ENCODE measurements at regions not wholly inside any gene's neighbourhood (a gene's known extent, or its start where the extent isn't known, plus 50 kb on each side); places are given as distances from the start of the nearest gene placed in this dataset.

DNA sequence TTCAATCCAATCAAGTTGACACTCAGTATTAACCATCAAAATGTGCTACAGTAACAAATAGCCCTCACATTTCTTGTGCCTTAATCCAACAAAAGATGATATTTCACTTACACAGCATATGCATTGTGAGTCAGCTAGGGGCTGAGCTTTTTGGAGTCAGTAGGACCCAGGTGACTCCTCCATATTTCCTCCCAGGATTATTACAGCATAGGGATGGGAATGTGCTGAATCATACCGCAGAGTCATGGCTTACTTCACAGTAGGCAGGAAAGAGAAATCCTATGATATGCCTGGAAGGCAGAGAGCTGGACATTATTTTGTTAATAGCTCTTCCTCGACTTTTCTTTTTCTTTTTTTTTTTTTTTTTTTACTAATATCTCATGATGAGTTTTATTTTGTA is 153.3 kb downstream of the TMEM182 start:
- no peak overlapping the region for H3K27ac ChIP-seq (ENCODE audit: low read depth, low read length)
- ChIA-PET CTCF (interaction anchor here (1.2 kb wide), 1 partner anchor 74 kb away, joined by 3 read pairs; no protein-coding TSS in a partner anchor), POLR2A (no interaction called here), RAD21 (ENCODE audit: low non-redundant PET in 1 of 2, low total read pairs in 2 of 2, uncharacterized antibody in 2 of 2, unreplicated experiment in 2 of 2) (no interaction called here)
- ATAC-seq (no peak), DNase-seq (ENCODE audit: low read depth, low spot score) (peak; percentile 12)
- no peaks in the 10 kb centered on the region for H3K9me2 ChIP-seq (ENCODE audit: insufficient read depth)
- no peaks in the 10 kb centered on the region for H4K20me1 ChIP-seq (ENCODE audit: insufficient read depth)
- H3K4me1 ChIP-seq (ENCODE audit: control insufficient read depth in 1 of 2, insufficient read depth in 2 of 2, low read length in 2 of 2) = no peaks in the 10 kb centered on the region
- H3K79me2 ChIP-seq (ENCODE audit: insufficient read depth, low read length) = no peaks in the 10 kb centered on the region
- no peaks in the 10 kb centered on the region for H3K27me3 ChIP-seq (ENCODE audit: insufficient read depth, low read length)
- H3K4me2 ChIP-seq (ENCODE audit: low read length) = no peak overlapping the region
- H3K9me3 ChIP-seq (ENCODE audit: control insufficient read depth in 1 of 2, insufficient read depth in 1 of 2, low read depth in 1 of 2, low read length in 2 of 2) = no peaks in the 10 kb centered on the region
- intact Hi-C loops (cut with micrococcal nuclease) = no loop called here
- TF ChIP-seq CEBPB (IDR thresholded peaks at IDR 0.05; ENCODE audit: low read depth) (peak; percentile 14; the same call in 1 of the 2 replicates), RAD21 (IDR thresholded peaks at IDR 0.05; ENCODE audit: low read depth) (no peak)
- H3K36me3 ChIP-seq (ENCODE audit: control insufficient read depth in 1 of 2, insufficient read depth in 2 of 2, low read length in 2 of 2) = no peaks in the 10 kb centered on the region
- no peak overlapping the region for H3K4me3 ChIP-seq (replicated peaks in 1 of 2; ENCODE audit: low read depth in 1 of 2, low read length in 2 of 2)
- no peak overlapping the region for H2AFZ ChIP-seq (ENCODE audit: low read depth, low read length, poor library complexity, severe bottlenecking)
- no TSS peak for BruUV-seq (replicated peaks)
- no peak overlapping the region for H3K9ac ChIP-seq (ENCODE audit: low read length)

DNA sequence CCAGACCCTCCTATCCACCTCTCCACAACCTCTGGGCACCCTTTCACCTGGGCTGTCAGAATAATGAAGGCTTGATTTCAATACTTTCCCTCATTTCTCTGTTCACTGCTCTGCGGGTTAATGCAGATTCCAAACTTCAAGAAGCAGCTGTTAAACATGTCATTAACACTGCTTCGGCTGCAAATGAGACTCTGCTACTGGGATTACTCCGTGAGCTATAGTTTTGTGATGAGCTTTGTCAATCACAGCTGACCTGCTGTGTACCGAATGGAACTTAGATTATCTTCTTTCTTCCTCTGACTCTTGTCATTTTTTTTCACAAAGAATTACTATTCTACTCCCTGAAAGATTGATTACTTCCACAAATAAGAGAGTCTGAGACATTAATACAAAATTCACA is 160.5 kb downstream of the TMEM182 start:
- TF ChIP-seq, protein P1, sequence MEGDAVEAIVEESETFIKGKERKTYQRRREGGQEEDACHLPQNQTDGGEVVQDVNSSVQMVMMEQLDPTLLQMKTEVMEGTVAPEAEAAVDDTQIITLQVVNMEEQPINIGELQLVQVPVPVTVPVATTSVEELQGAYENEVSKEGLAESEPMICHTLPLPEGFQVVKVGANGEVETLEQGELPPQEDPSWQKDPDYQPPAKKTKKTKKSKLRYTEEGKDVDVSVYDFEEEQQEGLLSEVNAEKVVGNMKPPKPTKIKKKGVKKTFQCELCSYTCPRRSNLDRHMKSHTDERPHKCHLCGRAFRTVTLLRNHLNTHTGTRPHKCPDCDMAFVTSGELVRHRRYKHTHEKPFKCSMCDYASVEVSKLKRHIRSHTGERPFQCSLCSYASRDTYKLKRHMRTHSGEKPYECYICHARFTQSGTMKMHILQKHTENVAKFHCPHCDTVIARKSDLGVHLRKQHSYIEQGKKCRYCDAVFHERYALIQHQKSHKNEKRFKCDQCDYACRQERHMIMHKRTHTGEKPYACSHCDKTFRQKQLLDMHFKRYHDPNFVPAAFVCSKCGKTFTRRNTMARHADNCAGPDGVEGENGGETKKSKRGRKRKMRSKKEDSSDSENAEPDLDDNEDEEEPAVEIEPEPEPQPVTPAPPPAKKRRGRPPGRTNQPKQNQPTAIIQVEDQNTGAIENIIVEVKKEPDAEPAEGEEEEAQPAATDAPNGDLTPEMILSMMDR (IDR thresholded peaks at IDR 0.05 in 2 of 3, conservative IDR thresholded peaks at IDR 0.05 in 1 of 3; ENCODE audit: borderline replicate concordance in 1 of 3, insufficient read depth in 1 of 3, low read depth in 2 of 3, low read length in 2 of 3) = no peak
- TF ChIP-seq, protein P2, sequence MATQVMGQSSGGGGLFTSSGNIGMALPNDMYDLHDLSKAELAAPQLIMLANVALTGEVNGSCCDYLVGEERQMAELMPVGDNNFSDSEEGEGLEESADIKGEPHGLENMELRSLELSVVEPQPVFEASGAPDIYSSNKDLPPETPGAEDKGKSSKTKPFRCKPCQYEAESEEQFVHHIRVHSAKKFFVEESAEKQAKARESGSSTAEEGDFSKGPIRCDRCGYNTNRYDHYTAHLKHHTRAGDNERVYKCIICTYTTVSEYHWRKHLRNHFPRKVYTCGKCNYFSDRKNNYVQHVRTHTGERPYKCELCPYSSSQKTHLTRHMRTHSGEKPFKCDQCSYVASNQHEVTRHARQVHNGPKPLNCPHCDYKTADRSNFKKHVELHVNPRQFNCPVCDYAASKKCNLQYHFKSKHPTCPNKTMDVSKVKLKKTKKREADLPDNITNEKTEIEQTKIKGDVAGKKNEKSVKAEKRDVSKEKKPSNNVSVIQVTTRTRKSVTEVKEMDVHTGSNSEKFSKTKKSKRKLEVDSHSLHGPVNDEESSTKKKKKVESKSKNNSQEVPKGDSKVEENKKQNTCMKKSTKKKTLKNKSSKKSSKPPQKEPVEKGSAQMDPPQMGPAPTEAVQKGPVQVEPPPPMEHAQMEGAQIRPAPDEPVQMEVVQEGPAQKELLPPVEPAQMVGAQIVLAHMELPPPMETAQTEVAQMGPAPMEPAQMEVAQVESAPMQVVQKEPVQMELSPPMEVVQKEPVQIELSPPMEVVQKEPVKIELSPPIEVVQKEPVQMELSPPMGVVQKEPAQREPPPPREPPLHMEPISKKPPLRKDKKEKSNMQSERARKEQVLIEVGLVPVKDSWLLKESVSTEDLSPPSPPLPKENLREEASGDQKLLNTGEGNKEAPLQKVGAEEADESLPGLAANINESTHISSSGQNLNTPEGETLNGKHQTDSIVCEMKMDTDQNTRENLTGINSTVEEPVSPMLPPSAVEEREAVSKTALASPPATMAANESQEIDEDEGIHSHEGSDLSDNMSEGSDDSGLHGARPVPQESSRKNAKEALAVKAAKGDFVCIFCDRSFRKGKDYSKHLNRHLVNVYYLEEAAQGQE (IDR thresholded peaks at IDR 0.05; ENCODE audit: low read depth) = no peak
- TF ChIP-seq YY1 (IDR thresholded peaks at IDR 0.05; ENCODE audit: extremely low read depth, insufficient replicate concordance, low read depth, low read length) (no peak), ELF1 (IDR thresholded peaks at IDR 0.05; ENCODE audit: borderline replicate concordance, low read depth) (no peak)
- no peaks in the 10 kb centered on the region for H3K79me2 ChIP-seq (ENCODE audit: insufficient read depth, low read length)
- H3K4me2 ChIP-seq (ENCODE audit: low read length) = no peak overlapping the region
- CTCF ChIA-PET = no interaction called here
- H3K9ac ChIP-seq (ENCODE audit: low read length) = no peak overlapping the region
- no peak overlapping the region for H2AFZ ChIP-seq (ENCODE audit: low read depth, low read length, poor library complexity, severe bottlenecking)
- no peaks in the 10 kb centered on the region for H3K9me2 ChIP-seq (ENCODE audit: insufficient read depth)
- no peaks in the 10 kb centered on the region for H3K36me3 ChIP-seq (ENCODE audit: control insufficient read depth in 1 of 2, insufficient read depth in 2 of 2, low read length in 2 of 2)
- POLR2A ChIA-PET = no interaction called here
- no TSS peak for BruUV-seq (replicated peaks)
- RAD21 ChIA-PET (ENCODE audit: low non-redundant PET in 1 of 2, low total read pairs in 2 of 2, uncharacterized antibody in 2 of 2, unreplicated experiment in 2 of 2) = no interaction called here
- no peaks in the 10 kb centered on the region for H3K4me1 ChIP-seq (ENCODE audit: control insufficient read depth in 1 of 2, insufficient read depth in 2 of 2, low read length in 2 of 2)
- no peaks in the 10 kb centered on the region for H3K9me3 ChIP-seq (ENCODE audit: control insufficient read depth in 1 of 2, insufficient read depth in 1 of 2, low read depth in 1 of 2, low read length in 2 of 2)
- no peaks in the 10 kb centered on the region for H4K20me1 ChIP-seq (ENCODE audit: insufficient read depth)
- no peaks in the 10 kb centered on the region; the same call in 1 of the 2 replicates for H3K27me3 ChIP-seq (ENCODE audit: insufficient read depth, low read length)
- no peak overlapping the region for H3K27ac ChIP-seq (ENCODE audit: low read depth, low read length)
- intact Hi-C loops (cut with micrococcal nuclease) = no loop called here
- ATAC-seq (no peak), DNase-seq (ENCODE audit: low read depth, low spot score) (no peak)
- no peak overlapping the region for H3K4me3 ChIP-seq (replicated peaks in 1 of 2; ENCODE audit: low read depth in 1 of 2, low read length in 2 of 2)

Data from HCT116 (cell line).